Fibroblast of pulmonary artery (primary cell): ENCODE measurements at regions not wholly inside any gene's neighbourhood (a gene's known extent, or its start where the extent isn't known, plus 50 kb on each side); places are given as distances from the start of the nearest gene placed in this dataset.

Source experiments
- DNase-seq: peaks from one replicate; pipeline ENCODE4 v3.0.0-alpha.2; 2010; ENCODE audit warnings: low read depth
- H3K4me3 ChIP-seq: replicated peaks from 2 replicates; pipeline ENCODE4 v1.5.1; 2011; ENCODE audit warnings: low read depth, mild to moderate bottlenecking, control low read depth, low read length, moderate library complexity
- TF ChIP-seq, protein P1 (sequence below): IDR thresholded peaks from 2 replicates; pipeline ENCODE4 v1.5.1; 2011; ENCODE audit warnings: mild to moderate bottlenecking, control low read depth, low read length, inconsistent platforms; ENCODE audit errors: missing control alignments

DNA sequence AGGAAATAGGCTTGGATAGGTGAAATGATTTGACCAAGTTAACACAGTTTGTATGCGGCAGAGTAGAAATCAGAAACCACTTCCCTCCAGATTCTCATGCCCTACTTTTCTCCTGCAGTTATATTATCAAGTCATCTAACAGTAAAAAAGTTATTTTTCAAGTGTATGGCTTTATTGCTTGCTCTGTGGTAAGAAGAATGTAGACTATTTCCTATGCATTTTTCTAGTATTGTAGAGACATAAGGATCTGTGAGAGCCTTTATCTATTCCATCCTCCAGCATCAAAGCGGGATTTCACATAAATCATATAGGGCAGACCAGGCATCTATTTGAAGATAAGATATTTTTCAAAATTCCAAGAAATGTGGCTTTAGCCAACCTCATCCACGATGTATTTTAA lies 208.5 kb downstream of the TTLL7 start:
- DNase-seq = no peak
- TF ChIP-seq, protein P1, sequence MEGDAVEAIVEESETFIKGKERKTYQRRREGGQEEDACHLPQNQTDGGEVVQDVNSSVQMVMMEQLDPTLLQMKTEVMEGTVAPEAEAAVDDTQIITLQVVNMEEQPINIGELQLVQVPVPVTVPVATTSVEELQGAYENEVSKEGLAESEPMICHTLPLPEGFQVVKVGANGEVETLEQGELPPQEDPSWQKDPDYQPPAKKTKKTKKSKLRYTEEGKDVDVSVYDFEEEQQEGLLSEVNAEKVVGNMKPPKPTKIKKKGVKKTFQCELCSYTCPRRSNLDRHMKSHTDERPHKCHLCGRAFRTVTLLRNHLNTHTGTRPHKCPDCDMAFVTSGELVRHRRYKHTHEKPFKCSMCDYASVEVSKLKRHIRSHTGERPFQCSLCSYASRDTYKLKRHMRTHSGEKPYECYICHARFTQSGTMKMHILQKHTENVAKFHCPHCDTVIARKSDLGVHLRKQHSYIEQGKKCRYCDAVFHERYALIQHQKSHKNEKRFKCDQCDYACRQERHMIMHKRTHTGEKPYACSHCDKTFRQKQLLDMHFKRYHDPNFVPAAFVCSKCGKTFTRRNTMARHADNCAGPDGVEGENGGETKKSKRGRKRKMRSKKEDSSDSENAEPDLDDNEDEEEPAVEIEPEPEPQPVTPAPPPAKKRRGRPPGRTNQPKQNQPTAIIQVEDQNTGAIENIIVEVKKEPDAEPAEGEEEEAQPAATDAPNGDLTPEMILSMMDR = no peak
- H3K4me3 ChIP-seq = no peak overlapping the region

DNA sequence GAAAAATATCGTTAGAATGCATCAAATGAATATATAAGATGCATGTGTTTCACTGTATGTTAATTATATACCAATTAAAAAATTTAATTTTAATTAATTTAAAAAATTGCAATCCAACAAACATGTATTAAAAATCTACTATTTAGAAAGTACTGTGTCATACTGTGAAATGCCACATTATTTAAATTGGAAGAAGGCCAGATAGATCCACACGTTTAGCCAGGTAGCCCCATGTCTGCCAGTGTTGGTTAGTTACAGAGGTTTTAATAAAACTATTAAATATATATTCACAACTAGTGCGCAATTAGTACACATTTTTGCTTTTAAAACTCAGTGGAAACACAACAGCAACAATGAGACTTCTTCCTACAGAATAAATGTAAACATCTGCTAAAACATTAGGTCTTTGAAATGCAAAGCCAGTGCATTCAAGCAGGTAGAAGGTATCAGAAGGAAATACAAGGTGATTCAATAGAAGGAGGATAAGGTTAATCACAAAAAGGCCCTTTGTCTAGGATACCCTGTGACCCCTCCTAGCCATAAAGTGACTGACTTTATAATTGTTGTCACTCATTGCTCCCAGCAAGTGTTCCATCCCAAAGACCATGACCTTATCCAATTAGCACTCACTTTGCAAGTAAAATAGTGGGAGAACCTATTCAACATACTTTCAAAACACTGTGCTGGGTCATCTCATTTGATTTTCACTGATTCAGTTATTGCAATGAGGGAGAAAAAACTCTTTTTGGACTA lies 211.5 kb downstream of the TTLL7 start:
- no peak for DNase-seq
- TF ChIP-seq, protein P1 = no peak
- no peak overlapping the region for H3K4me3 ChIP-seq

DNA sequence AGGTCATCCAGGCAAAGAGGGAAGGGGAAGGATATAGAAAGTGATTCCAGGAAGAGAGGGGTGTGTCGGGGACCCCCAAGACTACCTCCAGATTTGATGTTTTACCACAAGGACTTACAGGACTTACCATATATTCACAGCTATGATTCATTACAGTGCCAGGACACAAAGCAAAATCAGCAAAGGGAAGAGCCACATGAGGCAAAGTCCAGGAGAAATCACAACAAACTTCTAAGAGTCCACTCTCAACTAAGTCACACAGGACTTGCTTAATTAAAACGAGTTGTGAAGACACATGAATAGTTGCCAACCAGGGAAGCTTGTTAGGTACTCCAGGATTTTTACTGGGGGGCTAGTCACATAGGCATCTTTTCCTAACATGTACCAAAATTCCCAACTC lies 217.3 kb downstream of the TTLL7 start:
- TF ChIP-seq, protein P1 = no peak
- H3K4me3 ChIP-seq = no peak overlapping the region
- no peak for DNase-seq

DNA sequence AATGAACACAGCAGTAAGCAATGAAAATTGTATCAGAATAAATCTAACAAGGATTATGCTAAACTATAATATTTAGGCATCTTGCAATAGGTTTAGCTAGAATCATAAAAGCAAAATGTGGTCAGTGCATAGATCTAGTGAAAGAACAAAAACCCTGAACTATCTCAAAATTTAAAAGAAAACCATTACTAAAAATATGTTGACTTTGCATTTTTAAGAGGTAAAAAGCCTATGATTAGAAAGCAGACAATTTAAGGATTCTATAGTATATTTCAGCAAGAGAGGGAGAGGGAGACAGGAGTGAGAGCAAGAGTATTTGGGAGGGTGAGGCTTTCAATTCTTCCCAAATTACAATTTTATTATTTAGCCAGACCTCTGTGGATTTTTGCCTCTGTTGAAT lies 219.4 kb downstream of the TTLL7 start:
- DNase-seq = no peak
- no peak overlapping the region for H3K4me3 ChIP-seq
- TF ChIP-seq, protein P1 = no peak

DNA sequence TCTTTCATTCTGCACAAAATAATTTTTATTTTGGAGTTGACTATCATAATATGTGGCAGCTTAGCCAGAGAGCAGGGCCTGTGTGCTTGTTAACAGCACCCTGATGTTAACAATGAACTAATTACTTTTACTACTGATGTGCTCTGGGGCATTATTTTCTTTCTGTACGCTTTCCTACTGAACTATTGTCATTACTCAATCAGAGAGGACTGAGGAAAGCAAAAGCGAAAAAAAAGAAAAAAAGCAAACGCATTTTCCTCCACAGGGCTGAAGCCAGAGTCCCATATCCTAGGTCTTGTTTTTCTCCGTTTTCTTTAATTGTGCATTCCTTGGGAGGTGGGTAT lies 221.2 kb downstream of the TTLL7 start:
- TF ChIP-seq, protein P1 = no peak
- no peak overlapping the region for H3K4me3 ChIP-seq
- DNase-seq = no peak

DNA sequence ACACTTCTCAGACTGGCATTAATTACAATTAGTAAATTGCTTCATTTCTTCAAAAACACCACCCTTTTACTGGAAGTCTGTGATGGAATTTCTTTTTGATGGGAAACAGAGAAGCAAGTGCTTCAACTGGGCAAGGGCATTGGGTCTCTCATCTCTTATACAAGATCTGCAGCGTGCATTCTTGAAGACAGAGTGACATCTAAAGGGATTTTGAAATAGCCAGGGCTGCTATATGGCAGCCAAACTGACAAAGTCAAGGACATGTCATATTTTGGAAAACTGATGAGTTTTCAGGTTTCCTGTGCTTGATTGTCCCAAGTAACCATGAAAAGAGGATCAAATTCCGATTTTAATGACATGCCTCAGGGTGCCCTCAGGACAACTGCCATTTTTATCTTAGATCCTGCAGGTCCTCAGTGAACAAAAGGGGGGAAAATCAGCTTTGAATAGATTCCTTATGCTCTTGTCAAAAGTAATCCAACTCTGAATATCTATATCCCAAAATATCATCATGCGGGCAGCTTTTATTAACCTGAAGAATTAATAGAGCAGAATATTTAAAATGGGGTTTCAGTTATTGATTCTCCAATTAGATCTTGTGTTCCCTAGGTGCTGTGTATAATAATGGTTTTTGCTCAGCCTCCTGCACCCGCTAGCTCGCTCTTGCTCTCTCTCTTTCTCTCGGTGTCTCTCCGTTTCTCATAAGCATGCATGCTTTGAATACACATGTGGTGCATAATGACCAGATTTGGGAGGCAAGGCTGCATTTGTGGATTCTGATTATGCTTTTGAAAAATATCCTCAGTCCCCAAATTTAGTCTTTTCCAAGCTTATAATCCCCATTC lies 221.8 kb downstream of the TTLL7 start:
- DNase-seq = no peak
- H3K4me3 ChIP-seq = no peak overlapping the region
- TF ChIP-seq, protein P1 = no peak
